NCI-H69 (cell line): ENCODE measurements at regions not wholly inside any gene's neighbourhood (a gene's known extent, or its start where the extent isn't known, plus 50 kb on each side); places are given as distances from the start of the nearest gene placed in this dataset.

ENCODE experiments used
- DNase-seq: peaks from one replicate; lab custom pipeline; 2025; lab: John Stamatoyannopoulos, UW

DNA sequence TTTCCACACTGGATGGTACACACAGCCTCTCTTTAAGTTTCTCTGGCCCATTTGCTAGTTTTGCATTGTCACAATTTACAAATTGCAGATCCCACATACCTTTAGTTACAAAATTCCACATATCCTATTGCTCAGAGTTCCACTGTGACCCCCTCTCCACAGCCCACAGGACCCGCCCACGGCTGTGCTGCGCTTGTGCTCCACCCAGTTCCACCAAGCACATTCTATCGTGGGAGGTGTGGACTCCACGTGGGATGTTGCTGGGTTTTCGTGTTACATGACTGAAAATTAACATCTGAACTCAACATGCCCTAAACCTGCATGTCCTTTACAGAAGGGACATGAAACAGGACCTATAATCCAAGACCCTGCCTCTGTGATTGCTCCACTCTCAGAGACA is 423.0 kb downstream of the IRS2 start:
- no peak for DNase-seq

DNA sequence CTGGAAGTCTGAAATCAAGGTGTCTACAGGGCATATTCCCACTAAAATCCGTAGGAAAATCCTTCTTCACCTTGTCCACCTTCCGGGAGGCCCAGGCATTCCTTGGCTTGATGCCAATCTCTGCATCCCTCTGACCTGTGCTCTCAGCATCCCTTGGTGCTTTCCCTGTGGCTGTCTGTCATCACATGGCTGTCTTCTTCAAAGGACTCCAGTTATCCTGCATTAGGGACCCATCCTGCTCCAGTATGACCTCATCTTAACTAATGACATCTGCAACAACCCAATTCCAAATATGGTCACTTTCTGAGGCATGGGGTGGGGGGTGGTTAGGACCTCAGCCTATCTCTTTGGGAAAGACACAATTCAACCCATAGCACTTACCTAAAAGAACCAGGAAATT is 423.8 kb downstream of the IRS2 start:
- DNase-seq: no peak

DNA sequence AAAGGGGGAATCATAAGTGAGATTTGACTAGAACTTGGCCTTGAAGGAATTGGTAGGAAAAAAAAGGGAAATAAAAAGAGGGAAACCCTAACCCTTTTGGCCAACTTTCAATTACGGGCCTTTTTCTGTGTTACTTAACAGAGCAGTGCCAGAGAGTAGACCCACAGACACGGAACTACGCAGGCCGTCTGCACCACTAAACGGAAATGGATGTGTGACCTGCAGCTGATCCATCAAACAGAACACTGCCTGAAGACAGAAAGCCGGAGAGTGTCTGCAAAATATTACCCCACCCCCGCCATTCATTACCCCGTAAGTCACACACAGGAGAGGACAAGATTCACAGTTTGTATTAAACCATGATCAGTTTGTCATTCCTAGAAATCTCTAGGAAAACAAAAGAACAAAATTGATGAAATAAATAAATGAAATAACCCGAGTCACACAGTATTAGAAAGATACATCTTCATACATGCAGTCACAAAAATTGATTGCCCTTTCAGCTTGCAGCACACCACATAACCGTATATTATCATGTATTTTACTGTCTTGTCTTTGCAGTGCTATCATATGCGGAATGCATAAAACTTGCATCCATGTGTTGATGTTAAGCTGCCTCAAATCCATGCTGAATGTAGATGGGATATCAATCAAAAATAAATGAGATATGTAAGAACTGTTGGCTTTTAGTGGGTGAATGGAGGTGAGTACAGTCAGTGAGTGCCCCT is 424.7 kb downstream of the IRS2 start:
- no peak for DNase-seq

DNA sequence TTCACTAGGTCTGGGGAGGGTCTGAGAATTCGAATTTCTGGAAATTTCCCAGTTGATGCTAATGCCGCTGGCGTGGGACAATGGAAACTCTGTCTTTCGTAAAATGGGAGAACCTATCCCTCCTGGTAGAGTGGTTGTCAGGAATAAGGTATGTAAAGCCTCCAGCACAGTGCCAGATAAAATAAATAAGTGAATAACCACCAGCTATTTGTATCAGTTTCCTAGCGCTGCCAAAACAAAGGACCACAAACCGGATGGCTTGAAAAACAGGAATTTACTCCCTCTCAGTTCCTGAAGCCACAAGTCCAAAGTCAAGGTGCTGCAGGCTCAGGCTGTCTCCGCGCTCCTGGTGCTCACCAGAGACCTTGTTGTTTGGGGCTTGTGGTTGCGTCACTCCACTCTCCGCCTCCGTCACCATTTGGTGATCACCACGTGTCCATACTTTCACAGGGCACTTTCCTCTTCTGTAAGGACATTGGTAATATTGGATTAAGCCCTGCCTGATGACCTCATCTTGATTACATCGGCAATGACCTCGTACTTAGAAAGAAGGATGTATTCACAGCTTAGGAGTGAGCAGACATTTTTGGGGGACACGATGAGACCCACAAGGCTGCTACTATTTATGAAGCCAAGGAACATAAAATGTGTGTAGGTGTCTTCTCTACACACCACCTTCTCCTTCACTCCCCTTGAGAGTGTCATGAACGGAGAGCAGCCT is 428.5 kb downstream of the IRS2 start:
- no peak for DNase-seq

DNA sequence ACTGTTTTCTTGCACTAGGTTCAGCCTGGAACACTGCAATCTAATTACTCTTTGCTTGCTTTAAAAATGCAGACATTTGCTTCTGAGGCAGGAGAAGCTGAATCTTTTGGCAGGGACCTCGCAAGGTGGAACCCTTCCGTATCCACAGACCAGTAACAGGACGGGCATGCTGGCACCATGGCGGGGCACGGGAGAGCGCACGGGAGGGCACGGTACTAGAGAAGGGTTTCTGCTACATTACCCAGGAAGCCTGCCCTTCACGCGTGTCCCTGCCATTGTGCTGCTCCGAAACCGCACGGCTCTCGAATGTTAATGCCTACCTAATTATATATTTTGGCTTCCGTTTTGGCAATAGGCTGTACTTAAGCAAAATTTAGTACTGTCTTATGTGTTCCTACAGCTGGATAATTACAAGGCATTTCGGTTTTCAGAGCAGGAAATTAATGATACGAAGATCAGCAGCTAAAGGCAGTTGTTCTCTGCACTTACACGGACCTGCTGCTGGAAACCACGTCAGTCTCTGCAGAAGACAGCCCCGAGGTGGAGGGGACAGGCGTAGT is 430.4 kb downstream of the IRS2 start:
- DNase-seq: no peak

DNA sequence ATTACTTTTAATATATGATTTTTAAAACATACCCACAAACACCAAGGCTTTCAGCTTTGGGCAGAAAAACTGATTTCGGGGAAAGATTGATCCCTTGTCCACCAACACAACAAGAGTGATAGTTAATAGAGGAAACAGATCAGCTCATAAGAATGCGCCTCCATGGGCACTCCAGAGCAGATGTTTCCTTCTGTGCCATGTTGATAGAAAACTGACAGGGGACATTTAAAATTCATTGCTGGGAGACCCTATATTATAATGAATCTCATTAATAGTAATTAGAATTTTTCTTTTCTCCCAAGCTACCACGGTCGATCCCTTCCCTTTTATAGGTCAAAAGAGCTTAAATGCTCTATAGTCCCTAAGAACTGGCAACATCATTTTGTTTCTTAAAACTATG is 431.2 kb downstream of the IRS2 start:
- no peak for DNase-seq

DNA sequence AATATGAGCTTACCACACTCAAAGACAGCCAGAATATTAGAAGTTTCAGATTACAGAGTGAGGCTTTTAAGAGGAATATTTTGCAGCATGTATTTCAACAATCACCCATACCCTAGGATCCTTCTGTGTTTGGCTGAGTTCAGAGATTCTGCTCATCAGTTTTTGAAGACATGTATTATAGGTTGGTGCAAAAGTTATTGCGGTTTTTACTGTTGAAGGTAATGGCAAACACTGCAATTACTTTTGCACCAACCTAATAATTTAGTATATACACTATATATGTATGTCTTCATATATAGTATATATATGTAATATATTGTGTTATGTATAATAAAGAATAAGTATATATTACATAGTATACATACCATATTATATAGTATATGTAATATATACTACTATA is 435.1 kb downstream of the IRS2 start:
- DNase-seq: no peak

DNA sequence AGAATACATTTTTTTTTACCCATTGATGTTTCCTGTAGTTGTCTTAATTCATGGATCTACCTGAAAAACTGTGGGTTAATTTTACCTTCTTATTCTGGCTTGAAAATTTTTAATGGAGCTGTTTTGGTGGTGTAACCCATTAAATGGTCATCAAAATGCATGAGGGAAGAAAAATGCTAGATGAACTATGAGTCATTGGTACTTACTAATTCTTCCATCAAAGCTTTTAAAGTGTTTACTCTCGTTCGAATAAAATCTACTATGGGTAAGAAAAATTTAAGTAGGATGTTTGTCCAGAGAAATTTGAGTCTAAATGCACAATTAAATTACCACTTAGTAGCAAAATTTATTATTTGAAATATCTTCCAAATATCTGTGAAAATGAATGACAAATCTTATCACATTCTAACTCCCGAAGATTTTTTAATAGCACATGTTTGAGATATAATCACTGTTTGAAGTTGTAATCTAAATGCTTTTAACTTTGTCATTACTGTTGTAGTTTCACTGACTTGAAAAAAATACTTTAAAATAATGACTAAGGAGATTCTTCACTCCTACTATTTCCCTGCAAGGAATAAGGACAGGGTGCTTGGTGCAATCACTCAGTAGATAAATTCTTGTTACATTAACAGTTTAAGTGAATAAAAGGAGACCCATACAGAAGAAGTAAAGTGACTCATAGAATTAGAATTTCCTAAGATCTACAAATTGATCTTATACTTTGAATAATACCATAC is 437.7 kb downstream of the IRS2 start:
- DNase-seq: no peak

DNA sequence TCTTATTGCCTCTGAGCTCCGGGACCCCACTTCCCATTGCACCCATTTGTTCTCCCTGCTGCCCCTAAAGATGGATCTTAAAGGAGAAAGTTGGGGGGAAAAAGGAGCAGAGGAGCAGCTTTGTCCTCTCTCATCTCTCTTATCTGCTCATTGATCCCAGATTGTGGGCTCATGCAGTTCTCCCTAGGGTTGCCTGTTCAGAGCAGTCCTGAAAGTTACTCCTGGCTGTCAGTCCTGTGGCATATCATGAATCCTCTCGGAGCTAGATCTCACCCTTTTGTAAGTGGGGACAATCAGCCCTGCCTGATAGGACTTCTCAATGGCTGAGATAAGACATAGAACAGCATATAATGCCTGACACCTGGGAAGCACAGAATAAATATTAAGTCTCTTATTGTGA is 440.3 kb downstream of the IRS2 start:
- DNase-seq: no peak

DNA sequence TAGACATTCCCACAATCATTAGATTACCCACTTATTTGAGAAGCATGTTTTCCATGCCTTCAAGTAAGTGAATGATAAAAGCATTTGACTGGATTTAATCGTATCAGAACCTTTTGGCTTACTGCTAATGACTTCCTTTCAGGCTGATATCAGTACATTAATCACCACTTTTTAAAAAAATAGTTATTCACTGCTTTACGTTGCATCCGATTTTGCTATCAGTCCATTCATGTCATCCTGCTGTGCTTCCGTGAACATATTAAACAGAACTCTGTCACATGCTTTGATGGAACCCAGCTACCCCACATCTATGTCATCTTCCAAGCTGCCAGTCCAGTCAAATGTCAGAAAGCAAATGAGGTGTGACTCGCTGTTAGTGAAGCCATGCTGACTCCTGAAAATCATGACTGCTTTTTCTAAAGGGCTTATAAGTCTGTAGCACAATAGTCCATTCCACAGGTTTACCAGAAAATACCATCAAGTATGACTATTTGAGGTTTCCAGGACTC is 440.9 kb downstream of the IRS2 start:
- DNase-seq: no peak

DNA sequence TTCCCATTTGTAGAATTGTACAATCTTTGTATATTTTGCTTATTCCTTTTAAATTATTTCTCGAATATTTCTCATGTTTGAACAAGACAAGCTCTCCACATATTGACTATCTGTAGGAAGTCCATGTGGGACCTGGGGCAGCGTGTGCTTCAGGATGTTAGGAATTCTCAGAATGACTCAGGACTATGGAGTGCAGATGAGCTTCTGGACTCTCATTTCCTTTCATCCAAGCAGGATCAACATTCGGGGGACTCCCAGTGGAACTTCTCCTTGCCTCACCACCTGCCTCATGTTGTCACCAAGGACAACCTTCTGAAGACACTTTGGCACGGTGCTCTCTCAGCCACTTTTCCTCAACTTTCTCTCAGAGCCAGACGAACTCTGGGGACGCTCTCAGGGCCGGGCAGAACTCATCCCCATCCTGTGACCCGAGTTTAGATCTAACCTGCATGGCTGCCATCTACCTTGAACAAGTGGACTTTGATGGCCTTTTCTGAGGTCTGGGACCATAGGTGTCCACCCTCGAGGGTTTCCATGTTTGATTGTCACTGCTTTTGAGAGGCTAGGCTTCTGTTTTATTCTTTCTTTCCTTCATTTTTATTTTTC is 441.7 kb downstream of the IRS2 start:
- no peak for DNase-seq

DNA sequence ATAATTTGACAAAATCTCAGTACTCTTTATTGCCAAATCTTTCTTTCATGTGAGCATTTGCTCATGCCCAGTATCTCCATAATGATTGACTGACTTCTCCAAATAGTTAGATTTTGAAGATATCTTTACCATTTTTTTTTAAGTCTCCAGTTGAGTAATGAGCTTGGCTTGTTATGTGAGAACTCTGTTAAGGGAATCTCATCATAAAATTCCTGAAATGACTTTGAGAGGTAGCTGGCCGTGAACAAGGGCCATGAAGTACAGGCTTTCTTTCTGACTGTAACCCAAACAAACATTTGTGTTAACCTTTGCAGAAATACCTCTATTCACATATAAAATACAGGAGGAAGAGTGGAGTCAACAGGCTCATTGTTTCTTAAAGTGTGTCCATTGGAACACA is 449.7 kb downstream of the IRS2 start:
- no peak for DNase-seq

DNA sequence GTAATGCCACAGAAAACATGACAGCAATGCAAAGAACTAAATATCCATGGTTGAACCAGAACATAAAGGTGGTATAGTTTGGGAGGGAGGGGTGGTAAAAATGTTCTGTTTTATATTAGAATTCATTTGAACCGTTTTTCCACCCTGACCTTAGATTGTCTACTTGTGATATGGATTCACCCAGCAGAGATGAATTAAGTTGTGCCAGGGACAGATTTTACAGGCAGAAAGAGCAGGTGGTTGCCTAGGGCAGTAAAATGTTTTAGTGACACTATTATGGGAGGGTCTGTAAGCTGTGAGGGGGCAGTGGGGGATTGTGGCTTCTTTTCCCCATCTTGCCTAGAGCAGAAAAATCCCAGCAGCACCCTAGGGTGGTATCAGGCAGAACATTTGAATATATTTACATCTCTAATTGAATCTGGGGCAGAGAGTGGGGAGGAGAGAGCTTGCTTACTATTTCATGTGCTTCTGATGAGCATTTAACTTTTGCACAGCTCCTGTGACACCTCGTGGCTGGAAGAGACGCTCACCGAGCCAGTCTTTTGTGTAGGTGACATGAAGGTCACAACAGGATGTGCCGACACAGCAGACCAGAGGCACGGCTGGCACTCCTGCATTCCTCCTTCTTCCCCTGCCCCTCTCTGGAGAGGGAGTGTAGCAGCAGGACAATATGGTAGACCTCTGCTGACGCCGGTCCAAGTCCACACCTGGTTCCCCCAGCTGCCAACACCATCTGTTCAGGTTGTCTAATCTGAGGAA is 452.3 kb downstream of the IRS2 start:
- DNase-seq: no peak

DNA sequence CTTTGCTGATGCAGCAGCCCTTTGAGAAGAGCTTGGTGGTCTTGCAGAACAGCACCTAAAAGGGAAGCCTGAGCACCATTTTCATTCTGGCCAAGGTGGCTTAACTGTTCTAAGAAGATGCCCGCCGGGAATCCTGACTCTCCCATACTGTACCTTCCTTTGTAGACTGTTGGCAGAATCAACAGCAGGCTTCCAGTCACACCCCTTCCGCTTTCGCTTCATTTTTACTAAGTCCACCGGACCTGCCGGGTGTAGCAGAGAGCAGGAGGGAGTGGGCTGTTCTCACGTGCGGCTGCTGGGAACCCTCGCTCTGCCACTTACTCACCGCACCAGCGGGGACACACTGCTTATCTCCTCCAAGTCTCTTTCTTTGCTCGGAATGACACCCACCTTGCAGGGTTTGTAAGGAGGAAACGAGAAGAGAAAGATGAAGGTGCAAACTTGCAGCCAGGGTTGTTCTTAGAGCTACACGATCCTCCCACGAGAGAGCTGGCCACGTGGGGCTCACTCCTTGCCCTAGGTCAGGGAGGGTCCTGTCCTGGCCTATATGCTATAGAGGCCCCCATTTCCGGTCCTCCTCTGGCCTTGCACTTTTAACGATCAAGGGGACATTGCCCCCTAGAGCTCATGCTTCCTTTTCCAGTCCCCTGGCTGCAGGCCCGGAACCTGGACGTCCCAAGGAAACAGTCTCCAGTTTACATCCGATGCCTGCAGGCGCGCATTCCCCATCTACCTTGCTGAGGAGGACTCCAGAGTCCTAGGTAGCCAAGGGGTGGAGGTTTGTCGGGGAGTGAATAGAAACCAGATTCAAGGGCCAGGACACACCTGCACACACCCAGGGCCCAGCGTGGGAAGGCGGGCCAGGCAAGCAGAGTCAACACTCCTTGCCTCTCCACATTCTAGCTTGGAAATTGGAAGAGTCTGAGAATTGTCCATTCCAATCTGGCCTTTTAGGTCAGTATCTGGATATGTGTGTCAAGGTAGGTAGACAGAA is 453.6 kb downstream of the IRS2 start:
- no peak for DNase-seq

DNA sequence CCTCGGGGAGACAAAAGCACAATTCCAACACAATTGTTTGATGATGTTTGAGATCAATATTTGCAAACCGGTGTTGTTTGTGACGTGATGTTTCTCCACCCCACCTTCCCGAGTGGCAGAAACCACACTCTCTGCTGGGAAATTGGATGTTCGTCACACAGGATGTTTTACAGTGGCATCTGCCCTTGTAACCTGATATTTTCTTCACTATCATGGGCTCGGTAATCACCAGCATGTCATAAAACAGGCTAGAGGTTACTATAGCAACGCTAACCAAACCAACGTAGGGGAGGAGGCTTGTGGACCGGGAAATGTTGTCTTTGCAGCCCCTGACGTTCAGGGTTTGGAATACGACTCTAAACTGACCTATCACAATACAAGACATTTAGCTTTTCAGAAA is 454.5 kb downstream of the IRS2 start:
- peak; percentile 51 for DNase-seq

DNA sequence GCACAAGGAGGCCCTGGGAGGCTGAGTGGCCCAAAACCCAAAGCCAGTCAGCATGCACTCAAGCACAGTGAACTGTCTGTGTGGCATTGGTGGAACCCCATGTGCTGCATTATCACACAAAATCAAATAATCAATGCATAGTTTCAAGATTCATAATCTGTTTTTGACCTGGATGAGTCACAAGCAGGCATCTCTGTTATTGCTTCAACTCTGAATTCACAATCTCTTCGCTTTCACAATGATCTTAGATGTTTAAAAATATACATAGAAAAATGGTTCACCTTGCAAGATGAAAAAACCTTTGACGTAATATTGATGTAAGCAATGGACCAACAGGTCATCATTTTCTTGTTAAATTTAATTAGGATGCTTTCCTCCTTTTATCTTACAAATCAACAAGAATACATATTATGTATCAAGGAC is 455.4 kb downstream of the IRS2 start:
- no peak for DNase-seq

DNA sequence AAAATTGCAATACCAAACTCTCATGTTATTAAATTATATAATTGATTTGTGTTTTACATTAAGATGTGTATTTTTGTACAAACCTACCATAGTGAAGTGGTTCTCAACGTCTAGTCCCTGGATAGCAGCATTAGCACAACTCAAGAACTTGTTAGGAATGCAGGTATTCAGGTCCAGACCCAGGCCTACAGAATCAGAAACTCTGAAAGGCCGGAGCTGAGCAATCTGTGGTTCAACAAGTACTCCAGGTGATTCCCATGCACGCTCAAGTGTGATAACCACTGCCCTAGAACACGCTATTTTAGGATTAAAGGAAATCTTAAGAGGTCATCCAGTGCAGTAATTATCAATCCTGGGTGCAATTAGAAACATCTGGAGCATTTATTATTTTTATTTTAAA is 456.3 kb downstream of the IRS2 start:
- DNase-seq: no peak

DNA sequence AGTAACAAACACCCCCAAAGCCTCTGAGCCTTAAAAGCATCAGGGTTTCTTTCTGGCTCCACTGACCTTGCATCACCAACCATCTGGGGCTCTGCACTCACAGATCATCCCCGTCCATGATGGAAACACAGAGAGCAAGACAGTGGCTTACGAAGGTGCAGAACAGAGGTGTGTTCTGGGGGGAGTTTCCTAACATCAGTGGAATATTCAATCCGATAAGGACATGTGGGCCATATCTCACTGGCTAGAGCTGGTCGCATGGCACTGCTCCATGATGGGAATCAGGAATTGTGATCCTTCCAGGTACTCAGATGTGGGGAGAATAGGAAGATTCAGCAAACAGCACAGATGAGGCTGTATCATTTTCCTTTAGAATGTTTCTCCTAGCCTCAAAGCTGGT is 457.2 kb downstream of the IRS2 start:
- no peak for DNase-seq

DNA sequence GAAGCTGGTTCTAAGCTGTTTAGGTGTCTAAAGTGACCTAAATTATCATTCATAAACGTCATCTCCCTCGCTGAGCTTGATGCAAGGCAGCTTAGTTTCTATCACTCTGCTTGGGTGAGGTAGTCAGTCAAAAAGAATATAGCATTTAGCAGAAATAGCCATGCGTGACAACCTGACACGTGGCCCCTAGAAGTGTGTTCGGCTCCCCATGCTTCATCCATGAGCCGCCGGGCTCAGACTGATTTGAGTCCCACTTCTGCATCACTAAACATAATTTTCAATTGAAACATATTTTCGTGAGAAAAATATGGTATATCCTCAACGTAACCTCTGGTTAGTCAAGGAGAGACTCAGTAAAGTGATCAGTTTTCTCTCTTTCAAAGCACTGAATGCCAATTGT is 459.8 kb downstream of the IRS2 start:
- DNase-seq: no peak

DNA sequence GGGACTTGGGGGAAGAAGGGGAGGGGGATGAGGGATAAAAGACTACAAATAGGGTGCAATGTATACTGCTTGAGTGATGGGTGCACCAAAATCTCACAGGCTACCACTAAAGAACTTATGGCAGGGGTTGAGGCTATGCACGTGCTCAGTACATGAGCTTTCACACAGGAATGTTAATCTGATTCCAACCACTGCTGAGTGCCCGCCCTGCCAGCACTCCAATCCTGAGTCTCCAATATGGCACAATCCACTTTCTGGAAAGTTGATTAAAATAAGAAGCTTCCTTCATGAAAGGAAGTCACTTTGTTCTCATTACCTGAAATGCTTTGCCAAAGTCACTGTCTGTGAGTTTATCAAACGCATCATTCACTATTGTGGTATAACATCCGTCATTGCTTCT is 463.0 kb downstream of the IRS2 start:
- DNase-seq: no peak
